GM23248 (cell line): ENCODE measurements at regions not wholly inside any gene's neighbourhood (a gene's known extent, or its start where the extent isn't known, plus 50 kb on each side); places are given as distances from the start of the nearest gene placed in this dataset.

ENCODE experiments used
- EZH2 ChIP-seq: fragments of 200-600 bp; sonication (generic); IDR thresholded peaks from 2 replicates; pipeline ENCODE4 v1.6.1; 2018; ENCODE audit warnings: antibody characterized with exemption, mild to moderate bottlenecking; ENCODE audit not compliant: insufficient read depth, poor library complexity, severe bottlenecking
- EZH2phosphoT487 ChIP-seq: fragments of 200-600 bp; sonication (generic); IDR thresholded peaks from 2 replicates; pipeline ENCODE4 v1.6.1; 2018; ENCODE audit warnings: antibody characterized with exemption, moderate library complexity, mild to moderate bottlenecking, low read depth; ENCODE audit not compliant: insufficient read depth

GRCh38 chr20:40915756-40916155 lies 112.9 kb upstream of the TOP1 start:
- TF ChIP-seq EZH2 (no peak), EZH2phosphoT487 (no peak)
